ENCODE measurements at regions not wholly inside any gene's neighbourhood (a gene's known extent, or its start where the extent isn't known, plus 50 kb on each side); places are given as distances from the start of the nearest gene placed in this dataset.
A peak's percentile ranks its signal among the peaks of the same experiment; 100 is the strongest.

GRCh38 chrX:103158317-103158621 lies 56.6 kb upstream of the BEX4 start:
- no peak for ATAC-seq (ENCODE audit: low FRiP score)
- TF ChIP-seq CTCF (IDR thresholded peaks at IDR 0.05) = no peak
- no peak for DNase-seq (ENCODE audit: low spot score)

- no peak for TF ChIP-seq CTCF (IDR thresholded peaks at IDR 0.05)
- DNase-seq (ENCODE audit: low spot score) (no peak), ATAC-seq (ENCODE audit: low FRiP score) (no peak)
Measured at GRCh38 chrX:103157496-103158316, 57.2 kb upstream of the BEX4 start.

GRCh38 chrX:103155201-103155600 lies 59.7 kb upstream of the BEX4 start:
- TF ChIP-seq CTCF (IDR thresholded peaks at IDR 0.05) = no peak
- DNase-seq (ENCODE audit: low spot score) (no peak), ATAC-seq (ENCODE audit: low FRiP score) (no peak)

- no peak for ATAC-seq (ENCODE audit: low FRiP score)
- TF ChIP-seq CTCF (IDR thresholded peaks at IDR 0.05) = no peak
- no peak for DNase-seq (ENCODE audit: low spot score)
Measured at GRCh38 chrX:103153661-103154060, 60.7 kb upstream of the NXF3 start.

- DNase-seq (ENCODE audit: low spot score) (no peak), ATAC-seq (ENCODE audit: low FRiP score) (peak; percentile 5)
- TF ChIP-seq CTCF (IDR thresholded peaks at IDR 0.05) = no peak
Measured at GRCh38 chrX:103151799-103152198, 58.9 kb upstream of the NXF3 start.

- no peak for TF ChIP-seq CTCF (IDR thresholded peaks at IDR 0.05)
- no peak for DNase-seq (ENCODE audit: low spot score)
- no peak for ATAC-seq (ENCODE audit: low FRiP score)
Measured at GRCh38 chrX:103149652-103150051, 56.7 kb upstream of the NXF3 start.

GRCh38 chrX:103148075-103148474 lies 55.1 kb upstream of the NXF3 start:
- no peak for DNase-seq (ENCODE audit: low spot score)
- ATAC-seq (ENCODE audit: low FRiP score) = no peak
- no peak for TF ChIP-seq CTCF (IDR thresholded peaks at IDR 0.05)

Measured in omental fat pad (tissue), 3 donors.